ENCODE measurements at regions not wholly inside any gene's neighbourhood (a gene's known extent, or its start where the extent isn't known, plus 50 kb on each side); places are given as distances from the start of the nearest gene placed in this dataset.

GRCh38 chr1:109821831-109822745, 58.4 kb upstream of the EPS8L3 start:
- Histone ChIP-seq H3K9me3 (ENCODE audit: low read depth) (no peaks in the 10 kb centered on the region), H3K4me1 (ENCODE audit: low read depth) (no peaks in the 10 kb centered on the region), H3K27me3 (no peaks in the 10 kb centered on the region), H3K36me3 (no peaks in the 10 kb centered on the region), H3K27ac (no peak overlapping the region), H3K4me3 (no peak overlapping the region)
- TF ChIP-seq, protein P1, sequence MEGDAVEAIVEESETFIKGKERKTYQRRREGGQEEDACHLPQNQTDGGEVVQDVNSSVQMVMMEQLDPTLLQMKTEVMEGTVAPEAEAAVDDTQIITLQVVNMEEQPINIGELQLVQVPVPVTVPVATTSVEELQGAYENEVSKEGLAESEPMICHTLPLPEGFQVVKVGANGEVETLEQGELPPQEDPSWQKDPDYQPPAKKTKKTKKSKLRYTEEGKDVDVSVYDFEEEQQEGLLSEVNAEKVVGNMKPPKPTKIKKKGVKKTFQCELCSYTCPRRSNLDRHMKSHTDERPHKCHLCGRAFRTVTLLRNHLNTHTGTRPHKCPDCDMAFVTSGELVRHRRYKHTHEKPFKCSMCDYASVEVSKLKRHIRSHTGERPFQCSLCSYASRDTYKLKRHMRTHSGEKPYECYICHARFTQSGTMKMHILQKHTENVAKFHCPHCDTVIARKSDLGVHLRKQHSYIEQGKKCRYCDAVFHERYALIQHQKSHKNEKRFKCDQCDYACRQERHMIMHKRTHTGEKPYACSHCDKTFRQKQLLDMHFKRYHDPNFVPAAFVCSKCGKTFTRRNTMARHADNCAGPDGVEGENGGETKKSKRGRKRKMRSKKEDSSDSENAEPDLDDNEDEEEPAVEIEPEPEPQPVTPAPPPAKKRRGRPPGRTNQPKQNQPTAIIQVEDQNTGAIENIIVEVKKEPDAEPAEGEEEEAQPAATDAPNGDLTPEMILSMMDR (IDR thresholded peaks at IDR 0.05; ENCODE audit: low read depth, low read length) = no peak
- peak in 1 of 2 donors; percentile 65 for DNase-seq (ENCODE audit: low read depth in 1 of 2, low spot score in 1 of 2)

- Histone ChIP-seq H3K27me3 (no peaks in the 10 kb centered on the region), H3K9me3 (ENCODE audit: low read depth) (no peaks in the 10 kb centered on the region), H3K27ac (no peak overlapping the region), H3K4me1 (ENCODE audit: low read depth) (no peaks in the 10 kb centered on the region), H3K4me3 (no peak overlapping the region), H3K36me3 (no peaks in the 10 kb centered on the region)
- DNase-seq (ENCODE audit: low read depth in 1 of 2, low spot score in 1 of 2) = peak in 1 of 2 donors; percentile 95
- TF ChIP-seq, protein P1 (IDR thresholded peaks at IDR 0.05; ENCODE audit: low read depth, low read length) = no peak
These were observed 57.5 kb upstream of the EPS8L3 start for GRCh38 chr1:109821221-109821669.

- H3K4me3 ChIP-seq = no peak overlapping the region
- DNase-seq (ENCODE audit: low read depth in 1 of 2, low spot score in 1 of 2) = no peak
- no peaks in the 10 kb centered on the region for H3K36me3 ChIP-seq
- H3K4me1 ChIP-seq (ENCODE audit: low read depth) = no peaks in the 10 kb centered on the region
- H3K27ac ChIP-seq = no peak overlapping the region
- peaks cover 2% of the 10 kb centered on the region for H3K9me3 ChIP-seq (ENCODE audit: low read depth)
- no peaks in the 10 kb centered on the region for H3K27me3 ChIP-seq
- TF ChIP-seq, protein P1 (IDR thresholded peaks at IDR 0.05; ENCODE audit: low read depth, low read length) = no peak
These were observed 56.2 kb upstream of the EPS8L3 start for GRCh38 chr1:109819906-109820305.

- peaks cover 2% of the 10 kb centered on the region for H3K9me3 ChIP-seq (ENCODE audit: low read depth)
- no peak overlapping the region for H3K27ac ChIP-seq
- no peak for DNase-seq (ENCODE audit: low read depth in 1 of 2, low spot score in 1 of 2)
- TF ChIP-seq, protein P1 (IDR thresholded peaks at IDR 0.05; ENCODE audit: low read depth, low read length) = no peak
- H3K36me3 ChIP-seq = no peaks in the 10 kb centered on the region
- H3K27me3 ChIP-seq = no peaks in the 10 kb centered on the region
- no peaks in the 10 kb centered on the region for H3K4me1 ChIP-seq (ENCODE audit: low read depth)
- no peak overlapping the region for H3K4me3 ChIP-seq
These were observed 55.5 kb upstream of the EPS8L3 start for GRCh38 chr1:109818988-109819764.

GRCh38 chr1:109818271-109818987, 54.7 kb upstream of the EPS8L3 start:
- no peak overlapping the region for H3K27ac ChIP-seq
- no peaks in the 10 kb centered on the region for H3K27me3 ChIP-seq
- TF ChIP-seq, protein P1 (IDR thresholded peaks at IDR 0.05; ENCODE audit: low read depth, low read length) = no peak
- DNase-seq (ENCODE audit: low read depth in 1 of 2, low spot score in 1 of 2) = peak in 1 of 2 donors; percentile 52
- peaks cover 2% of the 10 kb centered on the region for H3K9me3 ChIP-seq (ENCODE audit: low read depth)
- no peaks in the 10 kb centered on the region for H3K36me3 ChIP-seq
- H3K4me3 ChIP-seq = no peak overlapping the region
- no peaks in the 10 kb centered on the region for H3K4me1 ChIP-seq (ENCODE audit: low read depth)

Data from cardiac muscle cell (in vitro differentiated cells and primary cell).